Tibial artery (tissue), 4 donors: ENCODE measurements at regions not wholly inside any gene's neighbourhood (a gene's known extent, or its start where the extent isn't known, plus 50 kb on each side); places are given as distances from the start of the nearest gene placed in this dataset.
"Not testable (repeated sequence)": the region's sequence is repeated elsewhere in the genome, so short reads cannot be mapped to it uniquely, and the experiment has no call there.

Experiments used
- DNase-seq, 2 donors: peaks; one replicate each; pipeline ENCODE4 v3.0.0-alpha.2; 2019
- H3K27ac ChIP-seq, 2 donors: fragments of 200-600 bp; sonication (generic) in 1 of 2; 1 replicate in 1 of 2; 2 replicates in 1 of 2; pipeline ENCODE4 v1.5.1; 2018 to 2019; ENCODE audit warnings: mild to moderate bottlenecking in 1 of 2
- H3K27me3 ChIP-seq, 2 donors: fragments of 200-600 bp; sonication (generic) in 1 of 2; one replicate each; pipeline versions ENCODE4 v1.5.1 to v1.6.0; 2016 to 2019
- H3K36me3 ChIP-seq, 3 donors: fragments of 200-600 bp; sonication (generic) in 2 of 3; one replicate each; pipeline ENCODE4 v1.5.1; 2016 to 2019; ENCODE audit warnings: mild to moderate bottlenecking in 2 of 3
- H3K4me1 ChIP-seq, 4 donors: fragments of 200-600 bp; sonication (generic) in 2 of 4; 1 replicate in 3 of 4; 2 replicates in 1 of 4; pipeline ENCODE4 v1.5.1; 2016 to 2019
- H3K4me3 ChIP-seq, 2 donors: fragments of 200-600 bp; sonication (generic) in 1 of 2; 1 replicate in 1 of 2; 2 replicates in 1 of 2; pipeline ENCODE4 v1.5.1; 2018 to 2019; ENCODE audit warnings: mild to moderate bottlenecking in 2 of 2
- H3K9me3 ChIP-seq, 3 donors: fragments of 200-600 bp; sonication (generic) in 1 of 3; one replicate each; pipeline ENCODE4 v1.5.1; 2016 to 2019
- intact Hi-C: fragments of 100-400 bp; cut with DNase I; formaldehyde crosslinking; loops from one replicate; pipeline ENCODE4 v1.15.0; 2023; ENCODE audit warnings: low total_unique reads
- TF ChIP-seq, protein P1 (sequence below), 2 experiments: fragments of 200-600 bp in 1 of 2; fragments of 450-650 bp in 1 of 2; IDR thresholded peaks; one replicate each; pipeline ENCODE4 v1.5.1; 2017 to 2019; ENCODE audit warnings: antibody characterized with exemption in 2 of 2, mild to moderate bottlenecking in 1 of 2, moderate library complexity in 1 of 2

- Histone ChIP-seq H3K4me3 (no peak overlapping the region), H3K9me3 (no peaks in the 10 kb centered on the region), H3K4me1 (no peaks in the 10 kb centered on the region), H3K36me3 (no peaks in the 10 kb centered on the region), H3K27ac (no peak overlapping the region), H3K27me3 (no peaks in the 10 kb centered on the region)
- intact Hi-C loops, result no loop called here
- no peak for DNase-seq
- TF ChIP-seq, protein P1, sequence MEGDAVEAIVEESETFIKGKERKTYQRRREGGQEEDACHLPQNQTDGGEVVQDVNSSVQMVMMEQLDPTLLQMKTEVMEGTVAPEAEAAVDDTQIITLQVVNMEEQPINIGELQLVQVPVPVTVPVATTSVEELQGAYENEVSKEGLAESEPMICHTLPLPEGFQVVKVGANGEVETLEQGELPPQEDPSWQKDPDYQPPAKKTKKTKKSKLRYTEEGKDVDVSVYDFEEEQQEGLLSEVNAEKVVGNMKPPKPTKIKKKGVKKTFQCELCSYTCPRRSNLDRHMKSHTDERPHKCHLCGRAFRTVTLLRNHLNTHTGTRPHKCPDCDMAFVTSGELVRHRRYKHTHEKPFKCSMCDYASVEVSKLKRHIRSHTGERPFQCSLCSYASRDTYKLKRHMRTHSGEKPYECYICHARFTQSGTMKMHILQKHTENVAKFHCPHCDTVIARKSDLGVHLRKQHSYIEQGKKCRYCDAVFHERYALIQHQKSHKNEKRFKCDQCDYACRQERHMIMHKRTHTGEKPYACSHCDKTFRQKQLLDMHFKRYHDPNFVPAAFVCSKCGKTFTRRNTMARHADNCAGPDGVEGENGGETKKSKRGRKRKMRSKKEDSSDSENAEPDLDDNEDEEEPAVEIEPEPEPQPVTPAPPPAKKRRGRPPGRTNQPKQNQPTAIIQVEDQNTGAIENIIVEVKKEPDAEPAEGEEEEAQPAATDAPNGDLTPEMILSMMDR (IDR thresholded peaks at IDR 0.05), result no peak
Observed at GRCh38 chr14:43145361-43145760, 1361.7 kb downstream of the FSCB start.

DNA sequence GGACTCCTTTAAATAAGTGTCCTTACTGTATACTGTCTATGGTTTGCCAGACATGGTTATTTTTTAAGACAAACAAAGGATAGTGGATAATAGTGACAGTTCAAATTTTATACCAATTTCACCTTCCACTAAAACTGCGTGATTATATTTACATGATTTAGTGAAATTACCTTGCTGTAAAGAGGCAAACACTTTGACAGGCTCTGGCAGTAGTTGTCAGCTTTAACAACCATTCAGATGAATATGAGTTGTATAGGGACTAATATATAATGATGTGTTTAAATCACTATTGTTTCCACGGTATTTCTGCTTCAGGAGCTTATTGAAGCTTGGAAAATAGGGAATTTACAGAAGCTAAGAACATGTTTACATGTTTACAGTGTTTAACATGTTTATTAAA is 1364.0 kb downstream of the FSCB start:
- Histone ChIP-seq H3K27me3 (no peaks in the 10 kb centered on the region), H3K4me1 (no peaks in the 10 kb centered on the region), H3K27ac (no peak overlapping the region), H3K36me3 (no peaks in the 10 kb centered on the region), H3K4me3 (no peak overlapping the region), H3K9me3 (no peaks in the 10 kb centered on the region)
- DNase-seq, result no peak
- TF ChIP-seq, protein P1 (IDR thresholded peaks at IDR 0.05), result no peak
- intact Hi-C loops, result no loop called here

- no peaks in the 10 kb centered on the region for H3K36me3 ChIP-seq
- DNase-seq, result no peak
- H3K9me3 ChIP-seq, result no peaks in the 10 kb centered on the region
- H3K27ac ChIP-seq, result no peak overlapping the region
- H3K4me3 ChIP-seq, result no peak overlapping the region
- H3K27me3 ChIP-seq, result no peaks in the 10 kb centered on the region
- TF ChIP-seq, protein P1 (IDR thresholded peaks at IDR 0.05), result no peak
- no peaks in the 10 kb centered on the region for H3K4me1 ChIP-seq
- intact Hi-C loops, result no loop called here
Observed at GRCh38 chr14:43141636-43142191, 1365.4 kb downstream of the FSCB start.

GRCh38 chr14:43140453-43140852 is 1366.6 kb downstream of the FSCB start:
- Histone ChIP-seq H3K27me3 (no peaks in the 10 kb centered on the region), H3K4me1 (no peaks in the 10 kb centered on the region), H3K4me3 (no peak overlapping the region), H3K27ac (no peak overlapping the region), H3K9me3 (no peaks in the 10 kb centered on the region), H3K36me3 (no peaks in the 10 kb centered on the region)
- TF ChIP-seq, protein P1 (IDR thresholded peaks at IDR 0.05), result no peak
- intact Hi-C loops, result no loop called here
- no peak for DNase-seq

DNA sequence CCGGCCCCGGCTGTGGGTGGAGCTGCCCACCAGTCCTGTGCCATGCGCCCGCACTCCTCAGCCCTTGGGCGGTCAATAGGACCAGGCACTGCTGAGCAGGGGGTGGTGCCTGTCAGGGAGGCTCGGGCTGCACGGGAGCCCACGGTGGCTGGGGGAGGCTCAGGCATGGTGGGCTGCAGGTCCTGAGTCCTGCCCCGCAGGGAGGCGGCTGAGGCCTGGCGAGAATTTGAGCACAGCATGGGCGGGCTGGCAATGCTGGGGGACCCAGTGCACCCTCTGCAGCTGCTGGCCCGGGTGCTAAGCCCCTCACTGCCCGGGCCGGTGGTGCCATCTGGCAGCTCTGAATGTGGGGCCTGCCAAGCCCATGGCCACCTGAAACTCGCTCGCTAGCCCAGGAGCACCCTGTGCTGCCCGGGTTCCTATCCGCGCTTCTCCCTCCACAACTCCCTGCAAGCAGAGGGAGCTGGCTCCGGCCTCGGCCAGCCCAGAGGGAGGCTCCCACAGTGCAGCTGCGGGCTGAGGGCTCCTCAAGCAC is 1371.1 kb downstream of the FSCB start:
- DNase-seq, result no peak
- Histone ChIP-seq H3K9me3 (no peaks in the 10 kb centered on the region), H3K27me3 (no peaks in the 10 kb centered on the region), H3K4me3 (no peak overlapping the region), H3K36me3 (no peaks in the 10 kb centered on the region), H3K4me1 (no peaks in the 10 kb centered on the region), H3K27ac (no peak overlapping the region)
- TF ChIP-seq, protein P1 (IDR thresholded peaks at IDR 0.05), result no peak
- intact Hi-C loops, result no loop called here

DNA sequence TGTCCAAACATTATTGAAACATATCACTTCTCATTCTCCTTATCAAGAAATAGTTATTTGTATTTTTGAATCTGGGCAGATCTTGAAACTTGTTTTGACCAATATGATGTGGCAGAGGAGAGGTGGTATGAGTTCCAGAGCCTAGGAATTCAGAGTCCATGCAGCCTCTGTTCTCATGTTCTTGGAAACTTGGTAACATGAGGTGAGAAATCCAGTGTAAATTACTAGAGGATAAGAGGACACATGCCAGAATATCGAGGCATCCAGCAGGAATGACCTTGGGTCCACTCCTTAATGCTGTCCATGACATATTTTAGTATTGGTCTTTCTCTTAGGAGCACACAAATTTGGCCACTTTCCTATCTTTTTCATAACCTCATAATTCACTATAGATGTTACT is 1374.6 kb downstream of the FSCB start:
- intact Hi-C loops, result no loop called here
- H3K36me3 ChIP-seq, result no peaks in the 10 kb centered on the region
- H3K27ac ChIP-seq, result no peak overlapping the region
- H3K4me3 ChIP-seq, result no peak overlapping the region
- no peak for DNase-seq
- TF ChIP-seq, protein P1 (IDR thresholded peaks at IDR 0.05), result no peak
- no peaks in the 10 kb centered on the region for H3K9me3 ChIP-seq
- no peaks in the 10 kb centered on the region for H3K4me1 ChIP-seq
- H3K27me3 ChIP-seq, result no peaks in the 10 kb centered on the region

DNA sequence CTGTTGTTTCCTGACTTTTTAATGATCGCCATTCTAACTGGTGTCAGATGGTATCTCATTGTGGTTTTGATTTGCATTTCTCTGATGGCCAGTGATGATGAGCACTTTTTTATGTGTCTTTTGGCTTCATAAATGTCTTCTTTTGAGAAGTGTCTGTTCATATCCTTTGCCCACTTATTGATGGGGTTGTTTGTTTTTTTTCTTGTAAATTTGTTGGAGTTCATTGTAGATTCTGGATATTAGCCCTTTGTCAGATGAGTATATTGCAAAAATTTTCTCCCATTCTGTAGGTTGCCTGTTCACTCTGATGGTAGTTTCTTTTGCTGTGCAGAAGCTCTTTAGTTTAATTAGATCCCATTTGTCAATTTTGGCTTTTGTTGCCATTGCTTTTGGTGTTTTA is 1378.7 kb downstream of the FSCB start:
- H3K27me3 ChIP-seq, DNase-seq, H3K4me1 ChIP-seq, H3K9me3 ChIP-seq, intact Hi-C loops, H3K36me3 ChIP-seq, H3K27ac ChIP-seq, H3K4me3 ChIP-seq: not testable (repeated sequence)

GRCh38 chr14:43127874-43128273 is 1379.2 kb downstream of the FSCB start:
- intact Hi-C loops, H3K9me3 ChIP-seq, H3K27ac ChIP-seq, H3K36me3 ChIP-seq, H3K4me3 ChIP-seq, DNase-seq, H3K27me3 ChIP-seq, H3K4me1 ChIP-seq: not testable (repeated sequence)
